Stimulated activated naive CD8-positive, alpha-beta T cell treated with anti-CD3 and anti-CD28 coated beads, Interleukin-15, Interleukin-2, amounts not matched to agents 100 ng/mL and 50 ng/mL, for 24 hours (primary cell): ENCODE measurements at regions not wholly inside any gene's neighbourhood (a gene's known extent, or its start where the extent isn't known, plus 50 kb on each side); places are given as distances from the start of the nearest gene placed in this dataset.

Experiments
- H3K27ac Mint-ChIP-seq: one replicate; pipeline ENCODE4 v1.8.0; 2021; ENCODE audit warnings: mild to moderate bottlenecking, mixed read lengths
- H3K27me3 Mint-ChIP-seq: one replicate; pipeline ENCODE4 v1.8.0; 2021; ENCODE audit warnings: mixed read lengths
- H3K36me3 Mint-ChIP-seq: one replicate; pipeline ENCODE4 v1.8.0; 2021; ENCODE audit warnings: low read depth, mixed read lengths
- H3K4me1 Mint-ChIP-seq: one replicate; pipeline ENCODE4 v1.8.0; 2021; ENCODE audit warnings: low read depth, mixed read lengths
- H3K4me3 Mint-ChIP-seq: one replicate; pipeline ENCODE4 v1.8.0; 2021; ENCODE audit warnings: mild to moderate bottlenecking, mixed read lengths
- H3K9me3 Mint-ChIP-seq: one replicate; pipeline ENCODE4 v1.8.0; 2021; ENCODE audit warnings: mixed read lengths

DNA sequence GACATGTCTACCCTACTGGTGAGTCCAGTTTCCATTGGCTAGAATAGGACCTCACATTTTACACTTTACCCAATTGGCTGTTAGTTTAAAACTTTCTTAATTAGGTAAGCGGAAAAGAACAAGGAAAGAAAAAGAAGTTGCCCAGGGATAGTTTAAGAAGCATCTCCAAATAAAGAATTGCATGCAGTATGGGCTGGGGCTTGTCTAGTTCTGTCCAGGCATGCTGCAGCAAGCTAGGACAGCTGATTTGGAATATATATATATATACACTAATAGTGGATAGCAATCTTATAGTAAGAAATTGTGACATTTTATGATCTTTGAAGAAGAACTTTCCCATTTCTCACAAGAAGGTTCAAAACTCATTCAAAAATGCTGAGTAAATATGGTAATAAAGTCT lies 90.0 kb upstream of the ERBB4 start:
- Mint-ChIP-seq H3K27ac (no peak overlapping the region), H3K36me3 (no peaks in the 10 kb centered on the region), H3K27me3 (no peaks in the 10 kb centered on the region), H3K9me3 (peaks cover 15% of the 10 kb centered on the region), H3K4me3 (no peak overlapping the region), H3K4me1 (no peaks in the 10 kb centered on the region)

DNA sequence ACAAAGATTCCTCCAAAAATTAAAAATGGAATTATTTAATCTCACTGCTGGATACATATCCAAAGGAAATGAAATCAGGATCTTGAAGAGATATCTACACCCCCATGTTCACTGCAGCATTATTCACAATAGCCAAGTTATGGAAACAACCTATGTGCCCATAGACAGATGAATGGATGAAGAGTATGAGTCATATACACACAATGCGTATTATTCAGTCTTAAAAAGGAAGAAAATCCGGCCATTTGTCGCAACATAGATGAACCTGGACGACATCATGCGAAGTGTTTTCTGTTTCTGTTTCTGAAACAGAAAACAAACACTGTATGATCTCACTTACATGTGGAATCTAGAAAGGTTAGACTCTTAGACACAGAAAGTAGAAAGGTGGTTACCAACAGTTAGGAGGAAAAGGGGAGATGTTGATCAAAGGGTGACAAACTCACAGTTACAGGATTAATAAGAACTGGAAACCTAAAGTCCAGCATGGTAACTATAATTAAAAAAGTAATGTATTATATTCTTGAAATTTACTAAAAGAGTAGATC lies 87.8 kb upstream of the ERBB4 start:
- no peaks in the 10 kb centered on the region for H3K36me3 Mint-ChIP-seq
- H3K27ac Mint-ChIP-seq: no peak overlapping the region
- peaks cover 21% of the 10 kb centered on the region for H3K9me3 Mint-ChIP-seq
- H3K4me1 Mint-ChIP-seq: no peaks in the 10 kb centered on the region
- H3K4me3 Mint-ChIP-seq: no peak overlapping the region
- H3K27me3 Mint-ChIP-seq: no peaks in the 10 kb centered on the region

DNA sequence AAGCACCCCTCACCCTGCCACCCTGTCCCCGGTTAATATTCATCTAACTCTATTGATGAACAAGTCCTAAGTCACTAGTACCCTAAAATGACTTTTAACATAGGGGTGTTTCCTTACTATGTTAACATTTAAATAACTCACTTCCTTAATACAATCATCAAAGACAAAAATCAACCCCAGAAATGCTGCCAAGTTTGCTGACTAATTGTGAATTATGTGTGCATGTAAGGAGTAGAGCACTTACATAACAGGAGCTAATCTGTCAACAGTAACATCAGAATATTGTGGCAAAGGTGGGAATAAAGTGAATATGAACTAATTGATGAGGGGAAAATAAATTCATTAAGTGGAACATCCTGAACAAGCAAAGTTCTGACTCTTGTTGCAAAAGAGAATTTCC lies 81.4 kb upstream of the ERBB4 start:
- no peak overlapping the region for H3K4me3 Mint-ChIP-seq
- no peaks in the 10 kb centered on the region for H3K4me1 Mint-ChIP-seq
- H3K27me3 Mint-ChIP-seq: no peaks in the 10 kb centered on the region
- no peak overlapping the region for H3K27ac Mint-ChIP-seq
- peaks cover 5% of the 10 kb centered on the region for H3K9me3 Mint-ChIP-seq
- no peaks in the 10 kb centered on the region for H3K36me3 Mint-ChIP-seq

DNA sequence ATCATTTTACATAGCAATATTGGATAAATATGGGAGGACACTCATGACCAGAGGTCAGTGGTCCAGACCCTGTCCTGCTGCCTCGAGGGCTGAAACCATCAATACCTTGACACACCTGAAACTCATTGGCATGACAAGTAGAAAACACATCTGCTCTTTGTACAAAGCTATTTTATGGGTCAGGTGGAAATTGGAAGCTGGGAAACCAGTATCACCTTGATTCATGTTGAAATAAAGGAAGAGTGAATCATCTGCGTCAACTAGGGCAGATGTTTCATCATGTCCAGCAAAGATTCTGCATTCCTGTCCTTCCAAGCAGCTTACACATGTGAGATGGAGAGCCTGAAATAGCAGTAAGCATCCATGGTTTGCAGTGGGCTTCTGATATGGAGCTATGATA lies 80.0 kb upstream of the ERBB4 start:
- H3K27ac Mint-ChIP-seq: no peak overlapping the region
- peaks cover 5% of the 10 kb centered on the region for H3K9me3 Mint-ChIP-seq
- H3K27me3 Mint-ChIP-seq: no peaks in the 10 kb centered on the region
- H3K36me3 Mint-ChIP-seq: no peaks in the 10 kb centered on the region
- no peak overlapping the region for H3K4me3 Mint-ChIP-seq
- no peaks in the 10 kb centered on the region for H3K4me1 Mint-ChIP-seq

- Mint-ChIP-seq H3K27ac (no peak overlapping the region), H3K9me3 (no peaks in the 10 kb centered on the region), H3K4me1 (no peaks in the 10 kb centered on the region), H3K4me3 (no peak overlapping the region), H3K36me3 (no peaks in the 10 kb centered on the region), H3K27me3 (no peaks in the 10 kb centered on the region)
These were observed 72.3 kb upstream of the ERBB4 start for GRCh38 chr2:212610872-212611425.

DNA sequence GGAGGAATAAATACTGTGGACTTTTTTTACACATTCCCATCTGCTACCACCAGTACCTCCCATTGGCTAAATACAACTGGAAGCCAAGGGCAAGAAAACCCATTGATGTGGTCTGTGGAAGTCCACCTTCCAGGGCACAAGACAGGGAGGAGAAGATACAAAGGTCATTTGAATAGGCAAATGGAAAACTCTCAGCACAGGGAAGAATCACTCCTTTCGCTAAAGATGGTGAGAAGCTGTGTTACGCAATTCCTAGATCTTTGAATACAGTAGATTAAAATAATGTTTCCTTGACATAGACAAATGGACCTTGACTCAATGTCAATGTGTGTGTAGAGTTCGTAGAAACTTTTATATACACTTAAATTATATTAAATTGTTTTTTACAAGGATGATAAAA lies 70.9 kb upstream of the ERBB4 start:
- Mint-ChIP-seq H3K4me1 (no peaks in the 10 kb centered on the region), H3K9me3 (no peaks in the 10 kb centered on the region), H3K27ac (no peak overlapping the region), H3K4me3 (no peak overlapping the region), H3K27me3 (no peaks in the 10 kb centered on the region), H3K36me3 (no peaks in the 10 kb centered on the region)

DNA sequence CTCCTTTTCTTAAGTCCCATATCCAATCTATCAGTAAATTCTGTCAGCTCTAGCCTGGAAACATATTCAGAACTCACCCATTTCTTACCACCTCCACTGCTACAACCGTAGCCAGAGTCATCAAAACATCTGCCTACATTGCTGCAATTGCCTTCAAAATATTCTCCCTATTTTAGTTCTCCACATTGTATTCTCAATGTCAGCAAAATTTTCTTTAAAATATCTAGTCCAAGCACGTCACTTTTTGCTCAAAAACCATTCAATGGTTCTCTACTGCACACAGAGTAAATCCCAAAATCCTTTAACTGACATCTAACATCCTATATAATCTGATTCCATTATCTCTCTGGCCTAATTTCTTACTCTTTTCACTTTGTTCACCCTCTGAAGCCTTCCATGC lies 68.5 kb upstream of the ERBB4 start:
- H3K4me3 Mint-ChIP-seq: no peak overlapping the region
- H3K27me3 Mint-ChIP-seq: peaks cover 3% of the 10 kb centered on the region
- no peak overlapping the region for H3K27ac Mint-ChIP-seq
- no peaks in the 10 kb centered on the region for H3K36me3 Mint-ChIP-seq
- no peaks in the 10 kb centered on the region for H3K4me1 Mint-ChIP-seq
- no peaks in the 10 kb centered on the region for H3K9me3 Mint-ChIP-seq

DNA sequence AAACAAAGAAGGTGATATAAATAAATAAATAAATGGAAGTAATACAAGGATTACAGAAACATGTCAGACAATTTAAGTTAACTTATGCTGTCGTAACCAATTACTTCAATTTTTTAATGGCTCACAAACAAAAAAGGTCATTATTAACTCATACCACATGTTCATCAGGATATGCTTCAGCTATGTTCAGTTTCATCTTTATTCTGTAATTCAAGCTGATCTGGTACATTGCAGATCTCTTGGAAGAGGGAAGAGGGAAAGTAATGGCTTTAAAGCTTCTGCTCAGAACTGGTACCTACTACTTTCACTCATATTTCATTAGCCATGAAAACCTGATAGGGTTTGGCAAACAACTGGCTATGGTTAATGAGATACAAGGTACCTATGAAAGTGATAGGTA lies 67.6 kb upstream of the ERBB4 start:
- H3K4me3 Mint-ChIP-seq: no peak overlapping the region
- no peaks in the 10 kb centered on the region for H3K36me3 Mint-ChIP-seq

GRCh38 chr2:212596688-212597087 lies 58.1 kb upstream of the ERBB4 start:
- no peak overlapping the region for H3K4me3 Mint-ChIP-seq
- H3K9me3 Mint-ChIP-seq: no peaks in the 10 kb centered on the region
- H3K27me3 Mint-ChIP-seq: no peaks in the 10 kb centered on the region
- no peaks in the 10 kb centered on the region for H3K4me1 Mint-ChIP-seq
- H3K27ac Mint-ChIP-seq: no peak overlapping the region
- no peaks in the 10 kb centered on the region for H3K36me3 Mint-ChIP-seq

More for the DNA sequence above, 67.6 kb upstream of the ERBB4 start:
- Mint-ChIP-seq H3K27me3 (peaks cover 3% of the 10 kb centered on the region), H3K27ac (no peak overlapping the region), H3K4me1 (no peaks in the 10 kb centered on the region), H3K9me3 (no peaks in the 10 kb centered on the region)

GRCh38 chr2:212596276-212596675 lies 57.7 kb upstream of the ERBB4 start:
- no peaks in the 10 kb centered on the region for H3K36me3 Mint-ChIP-seq
- no peak overlapping the region for H3K27ac Mint-ChIP-seq
- no peaks in the 10 kb centered on the region for H3K4me1 Mint-ChIP-seq
- H3K4me3 Mint-ChIP-seq: no peak overlapping the region
- H3K9me3 Mint-ChIP-seq: no peaks in the 10 kb centered on the region
- no peaks in the 10 kb centered on the region for H3K27me3 Mint-ChIP-seq

DNA sequence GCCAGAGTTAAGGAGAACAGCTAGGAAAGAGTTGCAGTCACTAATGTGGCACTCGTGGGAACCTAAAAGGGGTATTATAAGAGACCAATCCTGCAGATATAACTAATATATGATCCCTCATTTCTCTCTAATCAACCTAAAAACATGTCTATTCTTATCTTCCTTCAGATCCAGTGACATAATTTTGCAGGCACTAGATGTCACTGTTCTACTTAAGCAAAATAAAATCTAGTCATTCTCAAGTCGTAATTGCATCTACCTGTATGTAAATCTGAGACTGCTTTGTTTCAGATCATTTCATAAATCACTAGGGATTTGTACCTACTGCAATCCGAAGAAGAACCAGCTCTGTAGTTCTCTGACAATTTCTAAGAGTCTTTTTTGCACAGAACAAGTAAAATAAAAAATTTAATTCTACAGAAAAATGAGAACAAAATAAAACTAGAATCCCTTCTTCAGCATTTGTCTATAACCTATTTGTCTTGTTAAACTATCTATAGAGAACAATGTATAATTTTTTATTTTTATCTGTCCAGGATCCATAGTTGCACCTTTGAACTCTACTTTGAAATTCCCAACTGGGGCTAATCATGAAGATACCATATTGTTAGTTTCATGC lies 56.5 kb upstream of the ERBB4 start:
- no peaks in the 10 kb centered on the region for H3K36me3 Mint-ChIP-seq
- H3K4me1 Mint-ChIP-seq: no peaks in the 10 kb centered on the region
- no peak overlapping the region for H3K4me3 Mint-ChIP-seq
- peaks cover 3% of the 10 kb centered on the region for H3K27me3 Mint-ChIP-seq
- no peaks in the 10 kb centered on the region for H3K9me3 Mint-ChIP-seq
- H3K27ac Mint-ChIP-seq: no peak overlapping the region

- Mint-ChIP-seq H3K4me3 (no peak overlapping the region), H3K9me3 (no peaks in the 10 kb centered on the region), H3K27me3 (peaks cover 3% of the 10 kb centered on the region), H3K36me3 (no peaks in the 10 kb centered on the region), H3K27ac (no peak overlapping the region), H3K4me1 (no peaks in the 10 kb centered on the region)
These were observed 54.1 kb upstream of the ERBB4 start for GRCh38 chr2:212592695-212593094.
